ENCODE measurements at regions not wholly inside any gene's neighbourhood (a gene's known extent, or its start where the extent isn't known, plus 50 kb on each side); places are given as distances from the start of the nearest gene placed in this dataset.

DNA sequence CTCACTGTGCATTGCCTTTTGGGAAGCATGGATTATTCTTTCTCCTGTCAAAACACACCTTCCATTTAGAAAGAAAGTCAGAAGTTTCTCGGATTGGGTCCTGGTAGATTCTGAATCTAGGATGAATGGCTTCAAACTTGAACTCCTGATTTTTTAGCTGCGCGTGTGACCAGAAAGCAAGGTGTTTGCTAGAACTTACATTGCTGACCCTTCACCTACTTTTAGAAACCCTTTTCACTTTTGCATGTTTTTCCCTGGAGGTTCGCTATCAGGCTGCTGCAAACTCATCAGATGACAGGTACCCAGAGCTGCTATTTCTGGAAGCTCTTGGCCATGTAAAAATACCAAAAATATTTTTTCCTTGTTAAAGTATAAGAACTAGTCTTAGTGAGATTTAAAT is 132.0 kb downstream of the QPCT start:
- ATAC-seq (no peak), DNase-seq (ENCODE audit: low spot score) (no peak)
- Mint-ChIP-seq H3K9me3 (peaks cover 6% of the 10 kb centered on the region), H3K27me3 (ENCODE audit: low read depth) (no peaks in the 10 kb centered on the region), H3K4me3 (no peak overlapping the region), H3K27ac (no peak overlapping the region), H3K4me1 (peaks cover 7% of the 10 kb centered on the region), H3K36me3 (peaks cover 3% of the 10 kb centered on the region; the same call in 1 of the 2 replicates)
- POLR2A ChIA-PET: no interaction called here
- TF ChIP-seq, protein P1, sequence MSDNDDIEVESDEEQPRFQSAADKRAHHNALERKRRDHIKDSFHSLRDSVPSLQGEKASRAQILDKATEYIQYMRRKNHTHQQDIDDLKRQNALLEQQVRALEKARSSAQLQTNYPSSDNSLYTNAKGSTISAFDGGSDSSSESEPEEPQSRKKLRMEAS (CRISPR knock-in tag; IDR thresholded peaks at IDR 0.05): no peak
- TF ChIP-seq, protein P2, sequence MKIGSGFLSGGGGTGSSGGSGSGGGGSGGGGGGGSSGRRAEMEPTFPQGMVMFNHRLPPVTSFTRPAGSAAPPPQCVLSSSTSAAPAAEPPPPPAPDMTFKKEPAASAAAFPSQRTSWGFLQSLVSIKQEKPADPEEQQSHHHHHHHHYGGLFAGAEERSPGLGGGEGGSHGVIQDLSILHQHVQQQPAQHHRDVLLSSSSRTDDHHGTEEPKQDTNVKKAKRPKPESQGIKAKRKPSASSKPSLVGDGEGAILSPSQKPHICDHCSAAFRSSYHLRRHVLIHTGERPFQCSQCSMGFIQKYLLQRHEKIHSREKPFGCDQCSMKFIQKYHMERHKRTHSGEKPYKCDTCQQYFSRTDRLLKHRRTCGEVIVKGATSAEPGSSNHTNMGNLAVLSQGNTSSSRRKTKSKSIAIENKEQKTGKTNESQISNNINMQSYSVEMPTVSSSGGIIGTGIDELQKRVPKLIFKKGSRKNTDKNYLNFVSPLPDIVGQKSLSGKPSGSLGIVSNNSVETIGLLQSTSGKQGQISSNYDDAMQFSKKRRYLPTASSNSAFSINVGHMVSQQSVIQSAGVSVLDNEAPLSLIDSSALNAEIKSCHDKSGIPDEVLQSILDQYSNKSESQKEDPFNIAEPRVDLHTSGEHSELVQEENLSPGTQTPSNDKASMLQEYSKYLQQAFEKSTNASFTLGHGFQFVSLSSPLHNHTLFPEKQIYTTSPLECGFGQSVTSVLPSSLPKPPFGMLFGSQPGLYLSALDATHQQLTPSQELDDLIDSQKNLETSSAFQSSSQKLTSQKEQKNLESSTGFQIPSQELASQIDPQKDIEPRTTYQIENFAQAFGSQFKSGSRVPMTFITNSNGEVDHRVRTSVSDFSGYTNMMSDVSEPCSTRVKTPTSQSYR (CRISPR knock-in tag; IDR thresholded peaks at IDR 0.05): no peak
- no peak for TF ChIP-seq NFE2L1 (CRISPR knock-in tag; IDR thresholded peaks at IDR 0.05)
- TF ChIP-seq, protein P3, sequence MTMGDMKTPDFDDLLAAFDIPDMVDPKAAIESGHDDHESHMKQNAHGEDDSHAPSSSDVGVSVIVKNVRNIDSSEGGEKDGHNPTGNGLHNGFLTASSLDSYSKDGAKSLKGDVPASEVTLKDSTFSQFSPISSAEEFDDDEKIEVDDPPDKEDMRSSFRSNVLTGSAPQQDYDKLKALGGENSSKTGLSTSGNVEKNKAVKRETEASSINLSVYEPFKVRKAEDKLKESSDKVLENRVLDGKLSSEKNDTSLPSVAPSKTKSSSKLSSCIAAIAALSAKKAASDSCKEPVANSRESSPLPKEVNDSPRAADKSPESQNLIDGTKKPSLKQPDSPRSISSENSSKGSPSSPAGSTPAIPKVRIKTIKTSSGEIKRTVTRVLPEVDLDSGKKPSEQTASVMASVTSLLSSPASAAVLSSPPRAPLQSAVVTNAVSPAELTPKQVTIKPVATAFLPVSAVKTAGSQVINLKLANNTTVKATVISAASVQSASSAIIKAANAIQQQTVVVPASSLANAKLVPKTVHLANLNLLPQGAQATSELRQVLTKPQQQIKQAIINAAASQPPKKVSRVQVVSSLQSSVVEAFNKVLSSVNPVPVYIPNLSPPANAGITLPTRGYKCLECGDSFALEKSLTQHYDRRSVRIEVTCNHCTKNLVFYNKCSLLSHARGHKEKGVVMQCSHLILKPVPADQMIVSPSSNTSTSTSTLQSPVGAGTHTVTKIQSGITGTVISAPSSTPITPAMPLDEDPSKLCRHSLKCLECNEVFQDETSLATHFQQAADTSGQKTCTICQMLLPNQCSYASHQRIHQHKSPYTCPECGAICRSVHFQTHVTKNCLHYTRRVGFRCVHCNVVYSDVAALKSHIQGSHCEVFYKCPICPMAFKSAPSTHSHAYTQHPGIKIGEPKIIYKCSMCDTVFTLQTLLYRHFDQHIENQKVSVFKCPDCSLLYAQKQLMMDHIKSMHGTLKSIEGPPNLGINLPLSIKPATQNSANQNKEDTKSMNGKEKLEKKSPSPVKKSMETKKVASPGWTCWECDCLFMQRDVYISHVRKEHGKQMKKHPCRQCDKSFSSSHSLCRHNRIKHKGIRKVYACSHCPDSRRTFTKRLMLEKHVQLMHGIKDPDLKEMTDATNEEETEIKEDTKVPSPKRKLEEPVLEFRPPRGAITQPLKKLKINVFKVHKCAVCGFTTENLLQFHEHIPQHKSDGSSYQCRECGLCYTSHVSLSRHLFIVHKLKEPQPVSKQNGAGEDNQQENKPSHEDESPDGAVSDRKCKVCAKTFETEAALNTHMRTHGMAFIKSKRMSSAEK (CRISPR knock-in tag; IDR thresholded peaks at IDR 0.05; ENCODE audit: borderline replicate concordance): no peak
- no peak for TF ChIP-seq ZNF138 (CRISPR knock-in tag; conservative IDR thresholded peaks at IDR 0.05)
- TF ChIP-seq ATF1 (CRISPR knock-in tag; IDR thresholded peaks at IDR 0.05): no peak
- TF ChIP-seq, protein P4, sequence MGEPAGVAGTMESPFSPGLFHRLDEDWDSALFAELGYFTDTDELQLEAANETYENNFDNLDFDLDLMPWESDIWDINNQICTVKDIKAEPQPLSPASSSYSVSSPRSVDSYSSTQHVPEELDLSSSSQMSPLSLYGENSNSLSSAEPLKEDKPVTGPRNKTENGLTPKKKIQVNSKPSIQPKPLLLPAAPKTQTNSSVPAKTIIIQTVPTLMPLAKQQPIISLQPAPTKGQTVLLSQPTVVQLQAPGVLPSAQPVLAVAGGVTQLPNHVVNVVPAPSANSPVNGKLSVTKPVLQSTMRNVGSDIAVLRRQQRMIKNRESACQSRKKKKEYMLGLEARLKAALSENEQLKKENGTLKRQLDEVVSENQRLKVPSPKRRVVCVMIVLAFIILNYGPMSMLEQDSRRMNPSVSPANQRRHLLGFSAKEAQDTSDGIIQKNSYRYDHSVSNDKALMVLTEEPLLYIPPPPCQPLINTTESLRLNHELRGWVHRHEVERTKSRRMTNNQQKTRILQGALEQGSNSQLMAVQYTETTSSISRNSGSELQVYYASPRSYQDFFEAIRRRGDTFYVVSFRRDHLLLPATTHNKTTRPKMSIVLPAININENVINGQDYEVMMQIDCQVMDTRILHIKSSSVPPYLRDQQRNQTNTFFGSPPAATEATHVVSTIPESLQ (CRISPR knock-in tag; IDR thresholded peaks at IDR 0.05): no peak
- TF ChIP-seq GRHL2 (CRISPR knock-in tag; IDR thresholded peaks at IDR 0.05; ENCODE audit: insufficient replicate concordance, severe bottlenecking): no peak
- TF ChIP-seq, protein P5, sequence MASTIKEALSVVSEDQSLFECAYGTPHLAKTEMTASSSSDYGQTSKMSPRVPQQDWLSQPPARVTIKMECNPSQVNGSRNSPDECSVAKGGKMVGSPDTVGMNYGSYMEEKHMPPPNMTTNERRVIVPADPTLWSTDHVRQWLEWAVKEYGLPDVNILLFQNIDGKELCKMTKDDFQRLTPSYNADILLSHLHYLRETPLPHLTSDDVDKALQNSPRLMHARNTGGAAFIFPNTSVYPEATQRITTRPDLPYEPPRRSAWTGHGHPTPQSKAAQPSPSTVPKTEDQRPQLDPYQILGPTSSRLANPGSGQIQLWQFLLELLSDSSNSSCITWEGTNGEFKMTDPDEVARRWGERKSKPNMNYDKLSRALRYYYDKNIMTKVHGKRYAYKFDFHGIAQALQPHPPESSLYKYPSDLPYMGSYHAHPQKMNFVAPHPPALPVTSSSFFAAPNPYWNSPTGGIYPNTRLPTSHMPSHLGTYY (CRISPR knock-in tag; IDR thresholded peaks at IDR 0.05): no peak
- TF ChIP-seq NFYB (CRISPR knock-in tag; conservative IDR thresholded peaks at IDR 0.05; ENCODE audit: low read depth): no peak
- TF ChIP-seq, protein P6, sequence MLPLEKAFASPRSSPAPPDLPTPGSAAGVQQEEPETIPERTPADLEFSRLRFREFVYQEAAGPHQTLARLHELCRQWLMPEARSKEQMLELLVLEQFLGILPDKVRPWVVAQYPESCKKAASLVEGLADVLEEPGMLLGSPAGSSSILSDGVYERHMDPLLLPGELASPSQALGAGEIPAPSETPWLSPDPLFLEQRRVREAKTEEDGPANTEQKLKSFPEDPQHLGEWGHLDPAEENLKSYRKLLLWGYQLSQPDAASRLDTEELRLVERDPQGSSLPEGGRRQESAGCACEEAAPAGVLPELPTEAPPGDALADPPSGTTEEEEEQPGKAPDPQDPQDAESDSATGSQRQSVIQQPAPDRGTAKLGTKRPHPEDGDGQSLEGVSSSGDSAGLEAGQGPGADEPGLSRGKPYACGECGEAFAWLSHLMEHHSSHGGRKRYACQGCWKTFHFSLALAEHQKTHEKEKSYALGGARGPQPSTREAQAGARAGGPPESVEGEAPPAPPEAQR (CRISPR knock-in tag; IDR thresholded peaks at IDR 0.05): no peak
- TF ChIP-seq ZNF416 (CRISPR knock-in tag; IDR thresholded peaks at IDR 0.05): no peak
- TF ChIP-seq, protein P7, sequence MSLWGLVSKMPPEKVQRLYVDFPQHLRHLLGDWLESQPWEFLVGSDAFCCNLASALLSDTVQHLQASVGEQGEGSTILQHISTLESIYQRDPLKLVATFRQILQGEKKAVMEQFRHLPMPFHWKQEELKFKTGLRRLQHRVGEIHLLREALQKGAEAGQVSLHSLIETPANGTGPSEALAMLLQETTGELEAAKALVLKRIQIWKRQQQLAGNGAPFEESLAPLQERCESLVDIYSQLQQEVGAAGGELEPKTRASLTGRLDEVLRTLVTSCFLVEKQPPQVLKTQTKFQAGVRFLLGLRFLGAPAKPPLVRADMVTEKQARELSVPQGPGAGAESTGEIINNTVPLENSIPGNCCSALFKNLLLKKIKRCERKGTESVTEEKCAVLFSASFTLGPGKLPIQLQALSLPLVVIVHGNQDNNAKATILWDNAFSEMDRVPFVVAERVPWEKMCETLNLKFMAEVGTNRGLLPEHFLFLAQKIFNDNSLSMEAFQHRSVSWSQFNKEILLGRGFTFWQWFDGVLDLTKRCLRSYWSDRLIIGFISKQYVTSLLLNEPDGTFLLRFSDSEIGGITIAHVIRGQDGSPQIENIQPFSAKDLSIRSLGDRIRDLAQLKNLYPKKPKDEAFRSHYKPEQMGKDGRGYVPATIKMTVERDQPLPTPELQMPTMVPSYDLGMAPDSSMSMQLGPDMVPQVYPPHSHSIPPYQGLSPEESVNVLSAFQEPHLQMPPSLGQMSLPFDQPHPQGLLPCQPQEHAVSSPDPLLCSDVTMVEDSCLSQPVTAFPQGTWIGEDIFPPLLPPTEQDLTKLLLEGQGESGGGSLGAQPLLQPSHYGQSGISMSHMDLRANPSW (CRISPR knock-in tag; conservative IDR thresholded peaks at IDR 0.05; ENCODE audit: low read depth): no peak
- TF ChIP-seq, protein P8, sequence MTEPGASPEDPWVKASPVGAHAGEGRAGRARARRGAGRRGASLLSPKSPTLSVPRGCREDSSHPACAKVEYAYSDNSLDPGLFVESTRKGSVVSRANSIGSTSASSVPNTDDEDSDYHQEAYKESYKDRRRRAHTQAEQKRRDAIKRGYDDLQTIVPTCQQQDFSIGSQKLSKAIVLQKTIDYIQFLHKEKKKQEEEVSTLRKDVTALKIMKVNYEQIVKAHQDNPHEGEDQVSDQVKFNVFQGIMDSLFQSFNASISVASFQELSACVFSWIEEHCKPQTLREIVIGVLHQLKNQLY (CRISPR knock-in tag; IDR thresholded peaks at IDR 0.05): no peak
- TF ChIP-seq MXD4 (CRISPR knock-in tag; IDR thresholded peaks at IDR 0.05; ENCODE audit: borderline replicate concordance): no peak
- TF ChIP-seq, protein P9, sequence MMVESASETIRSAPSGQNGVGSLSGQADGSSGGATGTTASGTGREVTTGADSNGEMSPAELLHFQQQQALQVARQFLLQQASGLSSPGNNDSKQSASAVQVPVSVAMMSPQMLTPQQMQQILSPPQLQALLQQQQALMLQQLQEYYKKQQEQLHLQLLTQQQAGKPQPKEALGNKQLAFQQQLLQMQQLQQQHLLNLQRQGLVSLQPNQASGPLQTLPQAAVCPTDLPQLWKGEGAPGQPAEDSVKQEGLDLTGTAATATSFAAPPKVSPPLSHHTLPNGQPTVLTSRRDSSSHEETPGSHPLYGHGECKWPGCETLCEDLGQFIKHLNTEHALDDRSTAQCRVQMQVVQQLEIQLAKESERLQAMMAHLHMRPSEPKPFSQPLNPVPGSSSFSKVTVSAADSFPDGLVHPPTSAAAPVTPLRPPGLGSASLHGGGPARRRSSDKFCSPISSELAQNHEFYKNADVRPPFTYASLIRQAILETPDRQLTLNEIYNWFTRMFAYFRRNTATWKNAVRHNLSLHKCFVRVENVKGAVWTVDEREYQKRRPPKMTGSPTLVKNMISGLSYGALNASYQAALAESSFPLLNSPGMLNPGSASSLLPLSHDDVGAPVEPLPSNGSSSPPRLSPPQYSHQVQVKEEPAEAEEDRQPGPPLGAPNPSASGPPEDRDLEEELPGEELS (CRISPR knock-in tag; IDR thresholded peaks at IDR 0.05): no peak
- TF ChIP-seq, protein P10, sequence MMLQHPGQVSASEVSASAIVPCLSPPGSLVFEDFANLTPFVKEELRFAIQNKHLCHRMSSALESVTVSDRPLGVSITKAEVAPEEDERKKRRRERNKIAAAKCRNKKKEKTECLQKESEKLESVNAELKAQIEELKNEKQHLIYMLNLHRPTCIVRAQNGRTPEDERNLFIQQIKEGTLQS (CRISPR knock-in tag; conservative IDR thresholded peaks at IDR 0.05): no peak
- no peak for TF ChIP-seq SMAD3 (CRISPR knock-in tag; IDR thresholded peaks at IDR 0.05; ENCODE audit: borderline replicate concordance)
- CTCF ChIA-PET: no interaction called here

Measured in WTC11 (cell line).